ENCODE measurements at regions not wholly inside any gene's neighbourhood (a gene's known extent, or its start where the extent isn't known, plus 50 kb on each side); places are given as distances from the start of the nearest gene placed in this dataset.

- TF ChIP-seq POLR2A (IDR thresholded peaks at IDR 0.05), result no peak
- TF ChIP-seq, protein P1, sequence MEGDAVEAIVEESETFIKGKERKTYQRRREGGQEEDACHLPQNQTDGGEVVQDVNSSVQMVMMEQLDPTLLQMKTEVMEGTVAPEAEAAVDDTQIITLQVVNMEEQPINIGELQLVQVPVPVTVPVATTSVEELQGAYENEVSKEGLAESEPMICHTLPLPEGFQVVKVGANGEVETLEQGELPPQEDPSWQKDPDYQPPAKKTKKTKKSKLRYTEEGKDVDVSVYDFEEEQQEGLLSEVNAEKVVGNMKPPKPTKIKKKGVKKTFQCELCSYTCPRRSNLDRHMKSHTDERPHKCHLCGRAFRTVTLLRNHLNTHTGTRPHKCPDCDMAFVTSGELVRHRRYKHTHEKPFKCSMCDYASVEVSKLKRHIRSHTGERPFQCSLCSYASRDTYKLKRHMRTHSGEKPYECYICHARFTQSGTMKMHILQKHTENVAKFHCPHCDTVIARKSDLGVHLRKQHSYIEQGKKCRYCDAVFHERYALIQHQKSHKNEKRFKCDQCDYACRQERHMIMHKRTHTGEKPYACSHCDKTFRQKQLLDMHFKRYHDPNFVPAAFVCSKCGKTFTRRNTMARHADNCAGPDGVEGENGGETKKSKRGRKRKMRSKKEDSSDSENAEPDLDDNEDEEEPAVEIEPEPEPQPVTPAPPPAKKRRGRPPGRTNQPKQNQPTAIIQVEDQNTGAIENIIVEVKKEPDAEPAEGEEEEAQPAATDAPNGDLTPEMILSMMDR (IDR thresholded peaks at IDR 0.05), result no peak
Measured at GRCh38 chr18:43876748-43877147, 599.5 kb upstream of the SYT4 start.
